ENCODE measurements at regions not wholly inside any gene's neighbourhood (a gene's known extent, or its start where the extent isn't known, plus 50 kb on each side); places are given as distances from the start of the nearest gene placed in this dataset.

DNA sequence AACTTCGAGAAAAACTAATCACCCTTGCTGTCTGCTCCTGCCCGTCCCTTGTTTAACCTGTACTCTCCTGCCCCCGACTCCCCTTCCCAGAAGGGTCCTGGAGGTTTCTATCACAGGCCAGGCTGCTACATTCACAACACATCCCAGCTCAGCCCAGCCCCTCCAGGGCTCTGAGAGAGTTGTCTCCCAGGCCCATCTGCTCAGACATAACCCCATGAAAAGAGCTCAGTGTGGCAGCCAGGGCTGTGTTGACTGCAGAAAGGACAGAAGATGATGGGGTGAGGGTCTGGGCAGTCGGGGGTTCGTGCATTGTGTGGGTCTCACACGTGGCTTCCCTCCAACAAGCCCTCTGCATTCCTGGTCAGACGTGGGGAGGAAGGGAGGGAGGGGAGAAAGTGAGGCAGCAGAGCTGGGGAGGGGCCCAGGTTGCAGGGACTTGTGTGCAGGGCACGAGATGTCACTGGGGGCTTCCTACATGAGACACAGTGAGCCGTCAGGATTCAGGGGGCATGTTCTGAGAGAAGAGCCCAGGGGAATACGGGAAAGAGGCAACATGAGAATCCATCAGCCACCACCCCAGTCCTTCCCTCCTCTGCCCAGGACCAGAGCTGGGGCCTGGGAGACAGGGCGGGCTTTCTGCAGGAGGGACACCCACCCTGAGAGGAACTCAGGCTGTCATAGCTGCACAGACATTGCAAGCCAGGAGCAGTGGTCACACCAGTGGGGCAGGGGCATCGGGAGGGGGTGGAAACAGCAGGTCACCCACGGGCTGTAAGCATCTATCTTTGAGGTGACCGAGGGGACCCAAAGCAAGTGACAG is 372.9 kb downstream of the PREX1 start:
- Histone ChIP-seq H3K27ac (no peak overlapping the region), H3K9me3 (no peaks in the 10 kb centered on the region), H3K27me3 (no peaks in the 10 kb centered on the region), H3K36me3 (no peaks in the 10 kb centered on the region), H3K4me1 (no peaks in the 10 kb centered on the region), H3K4me3 (no peak overlapping the region)
- intact Hi-C loops (cut with DNase I; ENCODE audit: low total_unique reads), result no loop called here
- DNase-seq, result no peak
- no peak for TF ChIP-seq POLR2A (IDR thresholded peaks at IDR 0.05)
- TF ChIP-seq, protein P1, sequence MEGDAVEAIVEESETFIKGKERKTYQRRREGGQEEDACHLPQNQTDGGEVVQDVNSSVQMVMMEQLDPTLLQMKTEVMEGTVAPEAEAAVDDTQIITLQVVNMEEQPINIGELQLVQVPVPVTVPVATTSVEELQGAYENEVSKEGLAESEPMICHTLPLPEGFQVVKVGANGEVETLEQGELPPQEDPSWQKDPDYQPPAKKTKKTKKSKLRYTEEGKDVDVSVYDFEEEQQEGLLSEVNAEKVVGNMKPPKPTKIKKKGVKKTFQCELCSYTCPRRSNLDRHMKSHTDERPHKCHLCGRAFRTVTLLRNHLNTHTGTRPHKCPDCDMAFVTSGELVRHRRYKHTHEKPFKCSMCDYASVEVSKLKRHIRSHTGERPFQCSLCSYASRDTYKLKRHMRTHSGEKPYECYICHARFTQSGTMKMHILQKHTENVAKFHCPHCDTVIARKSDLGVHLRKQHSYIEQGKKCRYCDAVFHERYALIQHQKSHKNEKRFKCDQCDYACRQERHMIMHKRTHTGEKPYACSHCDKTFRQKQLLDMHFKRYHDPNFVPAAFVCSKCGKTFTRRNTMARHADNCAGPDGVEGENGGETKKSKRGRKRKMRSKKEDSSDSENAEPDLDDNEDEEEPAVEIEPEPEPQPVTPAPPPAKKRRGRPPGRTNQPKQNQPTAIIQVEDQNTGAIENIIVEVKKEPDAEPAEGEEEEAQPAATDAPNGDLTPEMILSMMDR (IDR thresholded peaks at IDR 0.05), result no peak

GRCh38 chr20:48453477-48454093 is 374.2 kb downstream of the PREX1 start:
- Histone ChIP-seq H3K4me1 (no peaks in the 10 kb centered on the region), H3K4me3 (no peak overlapping the region), H3K9me3 (no peaks in the 10 kb centered on the region), H3K27ac (no peak overlapping the region), H3K36me3 (no peaks in the 10 kb centered on the region), H3K27me3 (no peaks in the 10 kb centered on the region)
- TF ChIP-seq, protein P1 (IDR thresholded peaks at IDR 0.05), result no peak
- intact Hi-C loops (cut with DNase I; ENCODE audit: low total_unique reads), result no loop called here
- DNase-seq, result no peak

- H3K4me3 ChIP-seq, result no peak overlapping the region
- H3K9me3 ChIP-seq, result no peaks in the 10 kb centered on the region
- intact Hi-C loops (cut with DNase I; ENCODE audit: low total_unique reads), result no loop called here
- no peak overlapping the region for H3K27ac ChIP-seq
- TF ChIP-seq, protein P1 (IDR thresholded peaks at IDR 0.05), result no peak
- no peak for TF ChIP-seq POLR2A (IDR thresholded peaks at IDR 0.05)
- no peak for DNase-seq
- no peaks in the 10 kb centered on the region for H3K27me3 ChIP-seq
- no peaks in the 10 kb centered on the region for H3K4me1 ChIP-seq
- H3K36me3 ChIP-seq, result no peaks in the 10 kb centered on the region
These were observed 376.4 kb downstream of the PREX1 start for GRCh38 chr20:48451401-48451800.

DNA sequence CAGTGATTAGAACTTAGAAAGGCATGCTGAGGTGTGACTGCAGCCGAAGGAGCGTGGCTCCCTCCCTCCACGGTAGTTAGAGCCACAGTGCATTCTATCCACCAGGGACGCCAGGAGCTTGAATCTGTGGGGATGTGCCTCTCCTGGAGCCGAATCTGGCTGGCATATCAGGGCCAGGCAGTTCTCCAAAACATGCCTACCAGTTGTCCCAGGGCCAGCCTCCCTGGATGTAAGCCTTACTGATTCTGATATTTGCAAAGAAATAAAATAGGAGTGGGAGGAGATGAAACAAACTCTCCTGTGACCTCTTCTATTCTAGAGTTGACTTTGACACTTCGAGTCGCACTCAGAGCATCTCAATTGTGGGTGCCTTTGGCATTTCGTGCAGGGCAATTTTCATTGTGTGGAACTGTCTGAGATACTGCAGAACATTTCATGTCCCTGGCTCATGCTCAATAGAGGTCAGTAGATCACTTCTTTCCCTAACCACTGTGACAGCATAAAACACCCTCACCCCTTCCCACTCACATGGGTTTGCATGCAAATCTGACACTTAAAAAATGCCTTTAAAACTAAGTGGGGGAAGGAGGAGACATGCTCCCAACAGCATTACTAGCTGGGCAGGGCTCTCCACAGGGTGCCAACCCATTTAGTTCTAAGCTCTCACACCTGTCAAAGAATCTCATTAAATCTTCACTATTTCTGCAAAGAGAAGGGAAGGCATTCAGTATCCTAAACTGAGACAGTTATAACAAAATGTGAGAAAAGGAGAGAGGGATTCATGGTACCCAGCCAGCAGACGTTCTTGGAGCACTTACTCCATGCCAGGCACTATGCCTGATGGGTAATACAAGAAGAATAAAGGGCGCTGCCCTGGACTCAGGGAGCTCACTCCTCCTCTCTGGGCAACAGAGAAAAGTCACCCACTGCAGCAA is 378.9 kb downstream of the PREX1 start:
- Histone ChIP-seq H3K4me1 (no peaks in the 10 kb centered on the region), H3K27me3 (no peaks in the 10 kb centered on the region), H3K36me3 (no peaks in the 10 kb centered on the region), H3K9me3 (peaks cover 0 to 7% of the 10 kb centered on the region in 2 donors), H3K4me3 (no peak overlapping the region), H3K27ac (no peak overlapping the region)
- TF ChIP-seq, protein P1 (IDR thresholded peaks at IDR 0.05), result no peak
- intact Hi-C loops (cut with DNase I; ENCODE audit: low total_unique reads), result no loop called here
- no peak for DNase-seq
